Fibroblast of skin of left quadriceps (primary cell): ENCODE measurements at regions not wholly inside any gene's neighbourhood (a gene's known extent, or its start where the extent isn't known, plus 50 kb on each side); places are given as distances from the start of the nearest gene placed in this dataset.
"Not testable (repeated sequence)": the region's sequence is repeated elsewhere in the genome, so short reads cannot be mapped to it uniquely, and the experiment has no call there.

ENCODE experiments used
- DNase-seq, 2 experiments: peaks; one replicate each; pipeline ENCODE4 v3.0.0-alpha.2; 2013; ENCODE audit warnings: low read depth in 2 of 2

DNA sequence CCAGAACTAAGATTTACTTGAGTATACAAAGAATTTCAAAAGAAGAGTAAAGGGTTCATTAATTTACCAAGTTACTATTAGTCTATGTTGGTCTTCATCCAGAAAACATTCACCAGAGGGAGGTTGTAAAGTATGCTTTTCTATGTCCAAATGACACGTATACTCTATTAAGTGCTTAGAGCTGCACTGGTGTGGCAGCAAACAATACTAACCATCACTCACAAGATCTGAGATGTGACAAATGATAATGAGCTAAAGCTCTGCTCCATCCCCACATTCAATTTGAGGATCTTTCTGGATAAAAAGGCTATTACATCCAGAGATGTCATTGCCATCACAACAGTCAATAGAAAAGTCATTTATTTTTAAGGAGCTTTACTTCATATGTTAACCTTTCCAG is 926.5 kb upstream of the KLHL29 start:
- no peak for DNase-seq

DNA sequence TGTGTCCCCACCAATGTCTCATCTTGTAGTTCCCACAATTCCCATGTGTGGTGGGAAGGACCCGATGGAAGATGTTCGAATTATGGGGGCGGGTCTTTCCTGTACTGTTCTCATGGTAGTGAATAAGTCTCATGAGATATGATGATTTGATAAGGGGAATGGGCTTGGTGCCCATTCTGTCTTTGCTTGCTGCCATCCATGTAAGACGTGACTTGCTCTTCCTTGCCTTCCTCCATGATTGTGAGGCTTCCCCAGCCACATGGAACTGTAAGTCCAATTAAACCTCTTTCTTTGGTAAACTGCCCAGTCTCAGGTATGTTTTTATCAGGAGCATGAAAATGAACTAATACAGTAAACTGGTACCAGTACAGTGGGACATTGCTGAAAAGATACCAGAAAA is 909.9 kb upstream of the KLHL29 start:
- not testable (repeated sequence) for DNase-seq

DNA sequence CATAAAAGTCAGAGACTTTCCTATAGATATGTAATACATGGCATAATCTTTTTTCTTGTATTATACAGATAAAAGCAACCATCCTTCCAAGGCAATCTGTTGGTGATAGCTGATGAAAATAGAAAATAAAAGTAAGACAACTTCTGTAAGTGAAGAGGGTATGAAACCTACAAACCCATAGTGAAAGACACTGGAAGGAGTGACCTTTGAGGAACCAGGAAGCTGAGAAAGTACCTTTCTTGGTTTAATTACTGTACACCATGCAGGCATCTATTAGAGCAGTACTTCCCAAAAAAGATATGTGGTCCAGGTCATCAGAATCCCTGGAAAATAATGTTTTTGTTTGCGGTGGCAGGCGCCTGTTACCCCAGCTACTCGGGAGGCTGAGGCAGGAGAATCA is 906.6 kb upstream of the KLHL29 start:
- DNase-seq = no peak

DNA sequence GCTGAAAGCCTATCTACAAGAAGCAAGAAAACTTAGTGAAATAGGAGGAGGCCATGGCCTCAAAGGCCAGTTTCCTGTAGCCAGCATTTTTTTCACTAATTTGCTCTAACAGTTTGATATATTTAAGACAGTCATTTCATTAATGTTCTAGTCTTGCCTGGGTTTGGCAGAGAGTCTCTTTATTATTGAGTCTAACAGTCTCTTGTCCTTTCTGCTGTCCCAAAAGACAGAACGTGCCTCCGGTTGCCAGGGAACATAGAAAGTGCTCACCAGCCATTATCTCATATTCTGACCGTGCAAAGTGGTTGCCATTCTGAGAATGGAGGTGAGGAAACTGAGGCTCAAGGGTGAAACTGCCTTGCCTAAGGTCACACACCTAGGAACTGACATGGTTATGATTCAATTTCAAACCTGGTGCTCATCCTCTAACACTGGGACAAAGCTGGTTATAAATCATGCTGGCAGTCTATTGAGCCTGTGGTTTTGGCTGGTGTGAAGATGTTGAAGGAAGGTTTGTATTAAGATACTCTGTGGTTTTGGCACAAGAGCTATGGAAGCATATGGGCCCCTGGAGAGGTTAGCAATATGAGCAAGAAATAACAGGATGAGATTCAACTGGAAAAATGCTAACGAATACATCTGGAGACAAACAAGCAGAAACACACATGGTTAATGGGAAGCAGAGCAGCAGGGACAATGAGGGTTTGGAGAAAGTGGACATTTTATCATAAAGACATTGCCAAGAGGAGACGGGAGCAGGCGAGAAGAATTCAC is 903.3 kb upstream of the KLHL29 start:
- peak; percentile 20 to 21 for DNase-seq

DNA sequence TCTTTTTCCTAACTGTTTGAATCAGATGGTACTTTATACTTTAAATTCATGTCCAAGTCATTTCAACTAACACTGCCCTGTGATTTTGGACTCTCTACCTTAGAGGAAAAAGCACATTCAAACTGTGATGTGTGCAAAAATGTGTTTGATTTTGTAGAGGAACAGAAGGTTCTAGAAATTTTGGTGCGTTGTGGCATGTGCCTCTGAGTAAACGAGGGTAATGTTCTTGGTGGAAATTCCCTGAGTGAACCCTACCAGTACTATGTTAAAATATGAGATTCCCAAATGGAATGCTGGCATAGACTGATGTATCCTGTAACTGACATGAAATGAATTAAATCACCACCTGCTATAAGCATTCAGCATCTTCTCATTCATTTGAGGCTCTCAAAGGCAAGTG is 901.9 kb upstream of the KLHL29 start:
- no peak for DNase-seq

DNA sequence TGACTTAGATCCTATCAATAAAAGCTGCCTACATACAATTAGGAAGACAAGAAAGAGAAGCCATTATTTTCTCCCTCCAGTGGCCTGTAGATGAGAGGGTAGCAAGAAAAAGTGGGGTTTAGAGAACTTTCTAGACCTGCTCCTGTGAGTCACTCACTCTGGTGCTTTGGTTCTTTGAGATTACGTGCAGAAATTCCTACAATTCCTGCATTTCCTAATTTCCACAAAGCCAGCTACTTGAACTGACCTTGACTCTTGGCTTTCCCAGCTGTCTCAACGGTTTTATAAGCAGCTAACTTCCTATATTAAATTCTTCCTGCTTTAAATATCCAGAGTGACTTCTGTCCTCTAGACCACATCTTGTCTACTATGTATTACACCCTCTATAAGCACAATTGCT is 899.5 kb upstream of the KLHL29 start:
- DNase-seq = no peak

DNA sequence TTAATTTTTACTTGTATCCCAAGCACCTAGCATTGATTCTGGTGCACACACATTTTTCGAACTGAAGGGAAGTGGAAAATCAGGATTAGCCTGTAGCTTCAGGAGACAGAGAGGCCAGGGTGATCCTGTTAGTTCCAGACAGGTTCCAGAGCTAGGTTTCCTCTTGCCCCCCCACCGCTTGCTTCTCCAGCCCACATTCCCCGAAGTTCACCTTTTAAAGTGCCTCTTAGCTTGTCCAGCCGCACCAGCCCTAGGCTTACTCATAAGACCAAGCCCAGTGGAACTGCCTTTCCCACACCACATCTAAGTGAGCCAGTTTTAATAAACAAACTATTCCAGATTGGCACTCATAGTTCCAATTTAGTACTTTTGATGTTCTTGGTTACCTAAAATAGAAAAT is 898.6 kb upstream of the KLHL29 start:
- DNase-seq = no peak

DNA sequence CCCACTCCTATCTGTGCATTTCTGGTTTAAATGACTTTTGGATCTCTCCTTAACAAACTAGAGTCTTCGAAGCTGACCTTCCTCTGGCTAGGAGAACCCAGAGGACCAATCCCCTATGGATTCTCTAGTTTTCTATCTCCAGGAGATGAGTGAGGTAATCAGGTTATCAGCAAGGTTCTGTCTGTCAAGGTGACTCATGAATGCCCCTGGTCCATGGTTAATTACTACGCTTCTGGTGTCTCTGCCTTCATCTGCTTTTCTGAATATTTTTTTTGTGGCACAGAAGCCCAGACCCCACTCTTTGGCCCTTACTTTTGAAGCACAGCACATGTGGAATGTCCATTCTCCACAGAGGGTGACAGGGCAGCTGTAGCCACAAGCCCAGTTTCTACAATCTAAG is 897.9 kb upstream of the KLHL29 start:
- DNase-seq = no peak

DNA sequence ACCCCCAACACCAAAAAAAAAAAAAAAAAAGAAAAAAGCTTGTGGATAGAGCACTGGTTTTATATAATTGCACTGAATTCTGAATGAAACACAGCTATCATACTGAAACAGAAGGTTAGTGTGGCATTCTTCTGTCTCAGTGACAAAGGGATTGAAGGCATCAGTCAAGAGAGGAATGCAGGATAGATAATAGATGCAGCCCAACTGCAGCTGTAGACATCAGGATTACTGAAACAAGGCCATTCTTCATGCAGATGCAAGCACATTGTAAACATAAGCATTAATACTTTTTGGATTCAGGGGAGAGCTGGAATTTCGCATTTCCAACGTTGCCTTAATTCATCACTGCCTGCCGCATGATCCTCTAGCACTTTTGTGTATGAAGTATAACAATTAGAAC is 897.4 kb upstream of the KLHL29 start:
- DNase-seq = no peak

DNA sequence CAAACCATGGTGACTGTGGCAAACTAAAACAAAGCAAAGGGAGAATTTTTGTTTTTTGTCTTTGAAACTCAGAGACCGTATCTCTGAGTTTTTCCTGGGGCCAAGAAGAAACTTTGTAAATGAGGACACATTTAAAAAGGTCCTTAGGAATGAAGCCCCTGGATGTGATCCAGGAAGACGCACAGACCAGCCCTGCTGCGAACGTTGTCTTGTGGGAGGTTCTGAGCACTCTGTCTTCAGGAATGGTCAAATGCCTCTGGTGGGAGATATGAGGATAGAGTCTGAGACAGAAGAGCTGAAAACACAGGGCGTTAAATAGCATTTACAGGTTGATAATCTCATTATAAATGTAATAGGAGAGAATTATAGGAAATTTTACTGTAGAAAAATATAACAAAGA is 893.5 kb upstream of the KLHL29 start:
- DNase-seq = no peak

DNA sequence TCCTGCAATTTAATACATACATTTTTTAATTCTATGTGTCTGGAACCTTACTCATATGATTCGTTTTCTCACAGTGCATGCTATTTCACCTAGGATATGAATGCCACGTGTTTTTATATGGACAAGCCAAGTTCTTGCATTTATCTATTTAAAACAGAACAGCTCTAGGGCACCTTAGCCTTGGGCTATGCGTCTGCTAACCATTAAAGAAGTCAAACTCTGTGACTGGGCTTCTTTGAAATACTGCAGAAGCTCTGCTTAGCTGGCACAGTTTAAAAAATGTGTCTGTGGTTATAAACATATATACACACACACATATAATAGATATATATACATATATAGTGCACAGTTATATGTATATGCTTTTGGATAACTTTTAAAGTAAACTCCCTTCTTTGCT is 890.8 kb upstream of the KLHL29 start:
- no peak for DNase-seq

DNA sequence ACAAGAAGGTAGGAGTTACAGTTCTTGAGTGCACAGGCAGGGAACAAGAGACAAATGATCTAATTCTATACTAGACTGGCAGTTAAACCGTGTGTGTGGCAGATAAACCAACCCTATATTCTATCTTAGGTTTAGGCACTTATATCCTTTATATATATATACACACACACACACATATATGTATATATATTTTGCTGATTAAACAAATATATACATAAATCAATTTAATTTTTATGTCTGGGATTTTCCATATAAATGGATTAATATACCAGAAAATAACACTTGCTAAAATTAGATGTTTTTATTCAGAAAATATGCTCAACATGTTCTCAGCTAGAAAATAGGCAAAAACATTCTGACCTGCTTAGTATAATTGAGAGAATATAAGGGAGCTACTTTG is 887.9 kb upstream of the KLHL29 start:
- no peak for DNase-seq

DNA sequence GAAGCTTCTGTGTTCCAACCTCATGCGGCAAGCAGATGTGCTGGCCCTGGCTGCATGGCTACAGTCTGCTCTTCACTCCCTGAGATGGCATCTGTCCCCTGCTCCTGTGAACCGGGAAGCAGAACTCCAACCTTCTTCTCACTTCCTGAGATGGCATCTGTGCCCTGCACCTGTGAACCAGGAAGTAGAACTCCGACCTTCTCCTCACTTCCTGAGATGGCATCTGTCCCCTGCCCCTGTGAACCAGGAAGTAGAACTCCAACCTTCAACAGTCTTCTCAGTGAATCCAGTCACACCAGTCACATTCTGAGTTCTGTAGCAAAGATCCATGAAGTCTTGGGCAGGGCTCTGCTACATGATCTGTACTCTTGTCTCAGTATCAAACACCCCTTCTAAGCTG is 887.2 kb upstream of the KLHL29 start:
- DNase-seq = no peak

DNA sequence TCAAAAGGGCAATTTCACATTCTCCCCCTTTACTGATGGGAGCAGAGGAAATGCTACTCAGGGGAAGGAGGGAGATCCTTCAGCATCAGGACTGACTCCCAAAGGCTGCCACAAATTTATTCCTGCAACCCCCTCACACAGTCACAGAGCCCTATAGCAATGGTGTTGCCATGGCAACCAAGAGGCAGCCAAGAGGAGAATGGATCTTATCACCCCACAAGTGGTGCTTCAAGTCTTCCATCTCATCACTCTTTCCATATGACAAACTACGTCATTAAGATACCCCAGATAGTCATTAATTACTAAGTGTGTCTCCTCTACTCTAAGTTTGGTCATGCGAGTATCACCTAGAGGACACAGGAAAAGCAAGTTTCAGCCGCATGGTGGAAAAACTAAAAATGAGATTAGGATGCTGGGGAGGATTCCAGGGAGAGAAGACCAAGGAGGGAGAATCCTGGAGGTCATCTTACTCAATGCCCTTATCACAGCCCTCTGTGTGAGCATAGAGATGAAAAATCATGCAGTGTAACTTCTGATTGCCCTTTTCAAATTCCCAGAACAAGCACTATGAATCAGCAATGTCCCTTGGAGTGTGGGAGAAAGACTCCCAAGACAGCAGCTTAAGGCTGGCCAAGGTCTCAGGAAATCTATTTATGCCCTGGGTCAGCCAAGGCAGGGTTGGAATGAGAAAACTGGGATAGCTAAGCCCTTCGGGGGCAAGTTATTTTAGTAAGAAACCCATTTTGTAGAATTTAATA is 885.7 kb upstream of the KLHL29 start:
- no peak for DNase-seq

DNA sequence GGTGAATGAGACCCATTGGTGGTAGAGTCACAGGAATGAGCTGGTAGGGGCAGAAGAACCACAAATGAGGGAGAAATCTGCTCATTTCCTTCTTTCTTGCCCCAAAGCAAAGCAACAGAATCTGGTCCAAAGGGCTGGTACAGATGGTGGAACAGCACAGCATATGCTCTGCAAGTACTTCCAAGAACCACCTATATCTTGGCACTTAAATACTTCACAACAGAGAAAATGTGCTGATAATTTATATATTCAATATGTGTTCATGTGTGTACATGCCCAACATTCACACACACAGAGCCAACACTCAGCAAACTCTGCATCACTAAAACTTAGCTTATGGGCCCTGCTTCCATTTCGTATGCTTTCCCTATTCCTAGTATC is 884.4 kb upstream of the KLHL29 start:
- DNase-seq = no peak

DNA sequence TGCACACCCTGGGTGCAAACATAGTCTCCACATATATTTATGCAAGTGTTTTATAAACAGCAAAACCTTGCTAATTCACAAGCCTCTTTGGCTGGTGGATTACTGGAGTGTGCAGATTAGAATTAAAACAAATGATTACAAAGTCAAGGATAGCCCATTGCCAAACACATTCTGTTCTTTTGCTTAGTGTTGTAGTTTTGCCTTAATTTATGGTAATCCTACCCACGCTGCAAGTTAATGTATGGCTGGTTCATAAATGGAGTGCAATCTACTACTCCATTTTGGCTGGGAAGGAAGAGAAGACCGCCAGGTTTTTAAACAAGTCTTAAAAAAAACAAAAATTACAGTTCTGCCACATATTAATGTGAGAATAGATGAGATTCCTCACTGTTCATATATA is 883.1 kb upstream of the KLHL29 start:
- no peak for DNase-seq

DNA sequence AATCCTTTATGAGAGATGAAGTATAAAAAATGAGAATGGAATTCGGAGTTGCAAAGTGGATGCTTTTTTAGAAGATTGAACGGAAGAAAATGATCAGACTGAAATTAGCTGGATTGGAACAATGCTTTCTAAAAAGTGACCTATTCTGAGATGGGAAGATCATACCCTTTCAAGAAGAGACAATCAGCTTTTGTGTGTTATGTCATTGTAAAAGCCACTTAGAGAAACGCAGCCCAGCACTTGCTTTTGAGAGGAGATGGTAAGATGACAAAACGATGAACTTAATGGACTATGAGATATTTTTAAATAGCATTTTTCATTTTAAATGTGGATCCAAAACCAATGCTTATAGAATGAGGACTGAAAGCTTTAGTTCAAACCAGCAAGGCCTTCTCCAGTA is 871.4 kb upstream of the KLHL29 start:
- DNase-seq = no peak

DNA sequence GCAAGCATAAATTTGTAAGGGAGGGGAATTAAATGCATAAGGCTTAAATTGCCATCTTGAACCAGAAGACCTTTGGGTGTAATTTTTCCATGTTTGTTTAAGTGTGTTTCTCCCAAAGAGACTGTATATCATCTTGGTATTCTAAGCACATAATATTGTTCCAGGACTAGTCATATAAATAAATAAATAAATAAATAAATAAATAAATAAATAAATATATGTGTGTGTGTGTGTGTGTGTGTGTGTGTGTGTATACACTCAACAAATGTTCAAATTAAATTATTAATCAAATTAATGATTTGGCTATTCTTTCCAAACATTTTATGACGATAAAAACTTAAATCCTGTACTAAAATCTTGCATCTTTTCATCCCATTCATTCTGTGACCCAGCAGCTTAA is 867.8 kb upstream of the KLHL29 start:
- DNase-seq = no peak

DNA sequence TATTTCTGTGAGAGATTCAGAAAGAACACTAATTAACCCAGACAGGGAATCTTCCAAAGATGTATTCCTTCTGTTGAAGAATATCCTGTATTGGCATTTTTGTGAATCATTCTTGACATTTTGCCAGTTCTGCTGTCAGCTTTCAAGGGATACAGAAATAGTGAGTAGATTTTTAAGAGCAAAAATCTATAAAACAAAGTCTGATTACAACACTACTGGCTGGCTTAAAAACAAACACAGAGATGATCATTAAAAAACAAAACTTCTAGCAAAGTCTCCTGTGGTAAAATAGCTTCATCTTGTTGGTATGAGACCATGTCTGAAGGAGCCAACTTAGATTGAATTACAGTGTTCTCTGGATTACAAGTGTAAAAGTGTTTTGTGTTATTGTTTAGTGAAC is 866.3 kb upstream of the KLHL29 start:
- DNase-seq = no peak

DNA sequence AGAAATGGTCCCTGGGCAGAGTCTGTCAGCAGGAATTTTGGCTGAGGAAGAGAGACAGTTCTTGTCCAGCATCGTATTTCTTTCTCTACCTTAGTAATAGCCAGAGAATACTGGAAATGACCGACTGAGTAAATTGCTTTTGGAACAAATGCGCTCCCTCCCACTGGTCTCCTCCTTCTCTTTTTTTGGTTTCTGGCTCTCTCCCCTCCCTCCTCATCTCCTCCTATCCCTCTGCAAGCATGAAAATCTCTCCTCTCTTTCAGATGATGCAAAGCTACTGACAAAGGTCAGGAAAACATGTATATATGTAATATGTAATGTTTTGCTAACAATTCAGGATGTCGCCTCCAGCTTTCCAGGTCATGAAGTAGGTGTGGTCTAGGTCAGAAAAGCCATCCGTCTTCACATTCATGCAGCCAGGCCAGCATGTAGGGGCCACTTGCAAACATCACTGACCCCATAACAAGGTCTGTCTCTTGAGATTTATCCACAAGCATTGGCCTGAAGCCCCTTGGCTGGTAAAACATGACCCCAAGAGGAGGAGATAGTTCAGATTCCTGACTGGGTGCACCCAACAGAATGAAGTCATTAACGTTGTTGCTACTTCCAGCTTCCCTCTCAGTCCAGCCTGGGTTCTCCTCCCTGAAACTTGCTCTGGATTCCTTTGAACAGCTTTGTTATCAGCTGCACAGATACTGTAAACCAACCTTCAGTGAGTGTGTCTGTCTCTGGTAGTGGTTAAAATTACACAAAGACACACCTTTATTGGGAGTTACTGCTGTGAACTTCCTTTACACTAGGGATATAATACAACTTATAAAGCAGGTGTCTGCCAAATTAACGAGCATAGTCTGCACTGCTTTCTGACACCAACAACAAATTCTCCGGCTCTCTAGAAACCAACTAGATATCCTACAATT is 864.4 kb upstream of the KLHL29 start:
- no peak for DNase-seq

DNA sequence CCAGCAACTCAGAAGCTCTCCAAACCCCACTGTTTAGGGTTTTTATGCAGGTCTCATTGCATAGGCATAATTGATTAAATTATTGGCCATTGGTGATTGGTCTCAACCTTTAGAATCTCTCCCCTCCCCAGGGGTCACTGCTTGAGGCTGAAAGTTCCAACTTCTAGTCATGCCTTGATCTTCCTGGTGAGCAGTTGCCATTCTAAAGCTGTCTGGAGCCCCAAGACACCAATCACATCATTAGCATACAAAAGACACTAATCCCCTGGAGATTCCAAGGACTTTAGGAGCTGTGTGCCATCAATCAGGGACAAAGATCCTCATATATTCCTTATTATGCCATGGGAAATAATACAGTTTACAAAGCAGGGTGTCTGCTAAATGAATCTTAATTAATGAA is 863.4 kb upstream of the KLHL29 start:
- no peak for DNase-seq

DNA sequence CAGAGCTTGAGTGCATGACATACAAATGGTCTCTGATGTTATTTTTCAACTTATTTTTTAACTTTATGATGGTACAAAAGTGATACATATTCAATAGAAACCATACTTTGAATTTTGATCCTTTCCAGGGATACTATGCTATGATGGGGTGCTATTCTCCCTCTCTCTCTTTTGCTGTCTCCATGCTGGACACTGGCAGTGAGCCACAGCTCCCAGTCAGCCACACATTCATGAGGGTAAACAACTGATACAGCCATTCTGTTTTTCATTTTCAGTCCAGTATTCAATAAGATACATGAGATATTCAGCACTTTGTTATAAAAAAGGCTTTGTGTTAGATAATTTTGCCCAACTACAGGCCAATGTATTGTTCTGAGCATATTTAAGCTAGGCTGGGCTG is 859.3 kb upstream of the KLHL29 start:
- no peak for DNase-seq

DNA sequence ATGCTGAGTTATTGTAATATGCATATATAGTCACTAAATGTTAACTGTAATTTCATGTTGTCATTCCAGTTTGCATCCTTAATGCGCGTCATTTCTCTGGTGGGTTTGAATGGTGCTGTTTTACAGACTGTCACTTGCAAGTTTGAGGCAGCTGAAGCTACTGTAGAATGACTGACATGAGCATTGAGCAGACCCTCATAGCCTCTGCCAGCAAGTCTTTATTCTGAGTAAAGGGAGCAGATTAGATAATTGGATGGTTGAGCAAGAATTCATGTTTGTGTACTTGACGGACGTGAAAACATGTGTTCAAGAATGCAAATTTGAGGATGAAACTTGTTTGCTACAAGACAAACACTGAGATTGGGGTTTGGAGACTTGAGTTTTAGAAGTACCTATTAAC is 854.8 kb upstream of the KLHL29 start:
- DNase-seq = no peak
